Activated CD4-positive, alpha-beta T cell treated with anti-CD3 and anti-CD28 coated beads for 48 hours (primary cell): ENCODE measurements at regions not wholly inside any gene's neighbourhood (a gene's known extent, or its start where the extent isn't known, plus 50 kb on each side); places are given as distances from the start of the nearest gene placed in this dataset.

Source experiments
- DNase-seq: peaks from one replicate; pipeline ENCODE4 v3.0.0-alpha.2; 2020

GRCh38 chr2:177042311-177042710 is 170.3 kb upstream of the HNRNPA3 start:
- no peak for DNase-seq

GRCh38 chr2:177044671-177045070 is 167.9 kb upstream of the HNRNPA3 start:
- no peak for DNase-seq

GRCh38 chr2:177048981-177049380 is 163.6 kb upstream of the HNRNPA3 start:
- no peak for DNase-seq

- no peak for DNase-seq
Measured at GRCh38 chr2:177051278-177051677, 161.3 kb upstream of the HNRNPA3 start.

GRCh38 chr2:177052471-177052870 is 160.1 kb upstream of the HNRNPA3 start:
- DNase-seq: no peak

- DNase-seq: no peak
Measured at GRCh38 chr2:177053038-177053437, 159.6 kb upstream of the HNRNPA3 start.

DNA sequence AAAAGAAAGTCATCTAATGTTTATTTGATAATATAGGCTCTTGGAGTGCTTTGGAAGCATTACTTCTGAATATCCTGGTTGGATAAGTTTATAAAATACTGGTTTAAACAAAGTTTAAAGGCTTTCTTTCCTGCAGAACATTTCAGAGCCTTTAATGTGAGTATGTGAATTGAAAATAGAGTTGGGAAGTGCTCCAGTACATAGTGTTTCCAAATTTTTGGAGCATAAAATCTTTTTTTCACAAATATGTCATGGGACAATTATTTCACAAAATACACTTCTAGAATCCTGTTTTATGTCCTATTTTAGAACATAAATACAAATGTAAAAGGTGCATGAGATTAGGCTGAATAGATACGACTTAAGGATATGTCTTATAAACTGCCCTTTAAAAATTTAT is 158.9 kb upstream of the HNRNPA3 start:
- DNase-seq: no peak

GRCh38 chr2:177056481-177056929 is 156.1 kb upstream of the HNRNPA3 start:
- no peak for DNase-seq

DNA sequence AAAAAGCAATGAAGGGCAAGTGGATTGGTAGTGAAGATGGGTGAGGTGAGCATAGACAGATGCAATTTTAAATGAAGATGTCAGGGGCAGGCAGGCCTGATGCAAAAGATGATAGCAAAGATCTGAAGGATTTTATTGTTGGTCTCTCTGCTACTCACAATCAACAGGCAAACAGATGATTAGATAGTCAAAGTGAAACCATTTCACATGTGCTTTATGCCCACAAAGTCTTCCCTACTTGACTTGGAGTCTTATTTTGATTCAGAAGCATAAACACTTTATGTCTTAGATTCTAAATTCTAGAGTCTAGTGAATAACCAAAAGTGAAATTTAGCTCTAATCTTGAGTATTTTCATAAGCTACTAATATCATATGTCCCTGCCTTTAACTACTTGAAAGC is 153.8 kb upstream of the HNRNPA3 start:
- DNase-seq: no peak

DNA sequence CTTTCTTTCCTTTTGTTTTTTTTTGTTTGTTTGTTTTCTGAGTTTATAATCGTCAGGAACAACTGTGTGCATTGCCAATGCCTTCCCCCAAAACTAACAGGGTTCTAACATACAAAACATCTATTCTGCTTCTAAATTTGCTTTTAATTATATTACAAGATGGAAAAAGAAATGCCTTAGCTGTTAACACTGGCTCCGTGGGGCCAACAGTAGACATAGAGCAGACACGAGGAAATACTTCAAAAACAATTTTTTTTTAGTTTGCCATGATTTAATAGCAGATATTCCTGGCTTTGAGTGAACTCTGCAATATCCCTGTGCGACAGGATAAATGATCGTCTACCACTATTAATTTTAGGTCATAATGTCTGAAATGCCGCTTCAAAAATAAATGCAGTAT is 153.3 kb upstream of the HNRNPA3 start:
- DNase-seq: no peak

DNA sequence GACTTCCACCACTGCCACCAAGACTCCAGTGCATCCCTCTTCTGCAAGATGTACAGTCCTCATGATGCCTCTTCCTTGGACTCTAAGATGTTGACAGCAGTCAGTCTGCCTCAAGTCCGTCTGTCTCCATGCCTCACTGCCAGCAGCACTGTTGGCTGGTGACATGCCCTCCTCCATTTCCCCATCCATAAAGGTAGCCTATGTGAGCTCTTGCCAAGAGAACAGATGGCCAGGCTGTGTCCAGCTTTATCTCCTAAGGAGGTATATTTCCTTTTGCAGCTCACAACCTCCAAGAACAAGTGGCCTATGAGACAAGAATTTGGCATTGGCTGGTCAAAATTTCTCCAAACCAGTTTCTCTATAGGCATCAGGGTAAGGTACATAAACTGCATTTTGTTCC is 149.3 kb upstream of the HNRNPA3 start:
- DNase-seq: no peak

- DNase-seq: no peak
Measured at GRCh38 chr2:177064422-177064821, 148.2 kb upstream of the HNRNPA3 start.

DNA sequence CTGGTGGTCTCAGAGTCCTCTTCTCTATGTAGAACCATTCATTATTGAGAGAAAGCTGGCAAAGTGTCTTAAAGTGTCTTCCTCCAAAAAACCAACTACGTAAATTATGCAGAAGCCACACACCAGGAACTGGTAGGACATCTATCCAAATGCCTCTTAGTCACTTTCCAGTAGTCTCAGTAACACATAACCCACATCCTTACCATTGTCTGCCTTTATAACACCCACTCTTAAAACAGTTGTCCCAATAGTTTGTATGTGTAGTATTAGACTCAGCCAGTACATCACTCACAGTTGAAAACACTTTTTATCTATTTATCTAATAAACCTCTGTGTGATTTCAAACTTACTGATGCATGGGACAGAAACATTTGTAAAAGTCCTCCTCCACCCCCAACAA is 143.6 kb upstream of the HNRNPA3 start:
- no peak for DNase-seq

- no peak for DNase-seq
Measured at GRCh38 chr2:177072090-177072489, 140.5 kb upstream of the HNRNPA3 start.

DNA sequence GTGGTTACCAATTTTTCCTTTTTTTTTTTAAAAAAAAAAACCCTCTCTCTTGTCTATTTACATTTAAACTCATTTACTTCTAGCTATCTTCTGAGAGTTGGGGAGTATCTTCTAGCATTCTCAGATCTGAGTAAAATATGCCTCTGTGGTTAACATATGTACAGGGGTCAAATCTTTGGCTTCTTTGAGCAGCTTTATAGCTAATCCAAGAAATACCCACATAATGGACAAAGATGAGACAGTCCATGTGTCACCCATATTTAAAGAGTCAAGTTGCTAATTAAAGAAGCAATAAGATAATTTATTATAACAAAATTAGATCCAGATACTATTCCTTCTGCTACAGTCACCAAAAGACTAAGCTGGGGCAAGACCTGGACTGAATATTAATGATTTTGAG is 139.0 kb upstream of the HNRNPA3 start:
- no peak for DNase-seq

DNA sequence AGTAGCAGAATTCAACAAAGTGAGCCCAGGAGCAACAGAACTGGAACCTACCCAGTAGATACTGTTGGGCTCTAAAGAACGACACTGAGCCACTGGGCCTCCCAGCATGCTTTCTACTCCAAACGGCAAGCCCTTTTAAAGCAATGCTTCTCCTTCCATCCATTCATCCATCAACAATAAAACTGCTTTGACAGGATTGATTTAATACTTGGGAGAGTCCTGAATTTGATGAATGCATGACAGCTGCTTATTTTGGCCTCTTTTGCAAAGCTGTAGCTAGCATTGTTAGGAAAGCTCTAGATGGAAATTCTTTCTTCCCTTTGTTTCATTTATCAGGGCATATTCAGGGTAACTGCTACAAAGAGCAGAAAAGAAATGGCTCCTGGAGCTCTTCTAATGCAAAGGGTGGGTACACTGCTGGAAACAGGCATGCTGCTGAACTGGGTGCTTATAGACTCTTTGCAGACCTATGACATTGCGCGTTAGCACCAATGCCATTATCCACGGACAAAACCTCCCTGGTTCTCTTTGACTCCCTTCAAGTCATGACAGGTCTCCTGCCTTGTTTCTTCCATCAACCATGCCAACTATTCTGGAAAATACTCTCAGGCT is 138.4 kb upstream of the HNRNPA3 start:
- DNase-seq: no peak

- no peak for DNase-seq
Measured at GRCh38 chr2:177075254-177075653, 137.3 kb upstream of the HNRNPA3 start.

DNA sequence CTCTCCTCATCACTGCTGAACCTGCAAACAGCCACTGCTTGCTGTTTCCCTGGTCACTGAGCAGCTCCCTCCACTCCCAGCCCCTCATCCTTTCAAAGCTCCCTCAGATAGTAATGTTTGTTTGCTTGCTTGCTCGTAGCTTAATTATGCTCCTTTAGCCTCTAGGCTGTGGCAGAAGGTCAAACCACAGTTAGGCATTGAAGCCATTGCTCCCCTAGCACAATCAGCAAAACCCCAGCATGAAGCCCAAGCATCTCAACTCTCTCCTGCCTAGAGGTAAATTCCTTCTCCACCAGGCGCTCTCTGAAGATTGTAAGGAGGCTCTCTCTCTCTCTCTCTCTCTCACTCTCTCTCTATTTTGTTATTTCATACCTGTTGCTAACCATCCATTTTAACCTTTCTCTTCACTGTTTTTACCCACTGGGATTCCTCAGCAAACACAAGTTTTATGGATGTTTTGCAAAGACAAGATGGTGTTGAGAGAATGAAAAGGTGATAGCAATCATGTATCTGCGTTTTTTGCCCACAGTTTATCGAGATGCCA is 135.9 kb upstream of the HNRNPA3 start:
- DNase-seq: no peak

GRCh38 chr2:177077778-177078177 is 134.8 kb upstream of the HNRNPA3 start:
- no peak for DNase-seq

DNA sequence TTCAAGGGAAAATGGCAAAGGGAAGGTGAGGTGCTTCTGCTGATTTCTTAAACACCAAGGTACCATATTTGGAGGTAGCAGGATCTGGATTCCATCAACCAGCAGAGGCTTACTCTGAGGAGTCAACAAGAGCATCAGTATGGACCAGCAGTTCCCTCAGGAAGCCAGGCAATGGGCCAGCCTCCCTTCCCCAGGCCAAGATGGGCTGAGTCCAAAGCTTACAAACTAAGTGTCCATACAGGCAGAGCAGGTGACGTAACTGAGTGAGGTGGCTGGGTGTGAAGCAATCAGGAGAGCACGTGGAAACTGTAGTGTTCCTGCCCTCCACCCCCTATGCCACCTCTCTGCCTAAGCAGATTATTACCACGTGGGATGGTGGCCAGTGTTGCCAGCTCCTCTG is 134.2 kb upstream of the HNRNPA3 start:
- no peak for DNase-seq

GRCh38 chr2:177078855-177079254 is 133.7 kb upstream of the HNRNPA3 start:
- DNase-seq: no peak

DNA sequence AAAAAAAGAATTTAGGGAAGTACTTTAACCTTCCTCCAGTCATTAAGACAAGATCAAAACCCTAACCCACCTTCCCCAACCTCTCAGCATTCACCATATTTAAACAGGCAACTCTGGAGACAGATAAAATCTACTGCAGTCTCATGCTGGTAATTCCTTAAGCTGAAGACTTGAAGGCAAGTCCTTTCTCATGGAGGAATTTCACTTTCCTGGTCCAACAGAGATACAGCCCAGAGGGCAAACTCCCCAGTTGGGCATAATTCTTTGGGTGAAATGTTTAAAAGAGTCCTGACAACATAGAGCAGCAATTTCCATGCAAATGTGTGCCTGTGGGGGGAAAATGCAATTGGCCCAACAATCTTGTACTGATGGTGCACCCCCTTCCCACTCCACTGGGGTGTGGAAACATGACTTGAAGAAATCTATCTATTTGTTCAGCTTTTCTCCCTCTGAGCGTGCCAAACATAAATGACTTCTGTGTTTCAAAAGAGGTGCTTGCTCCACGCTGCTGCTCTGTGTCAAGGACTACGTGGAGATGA is 131.8 kb upstream of the HNRNPA3 start:
- DNase-seq: no peak

DNA sequence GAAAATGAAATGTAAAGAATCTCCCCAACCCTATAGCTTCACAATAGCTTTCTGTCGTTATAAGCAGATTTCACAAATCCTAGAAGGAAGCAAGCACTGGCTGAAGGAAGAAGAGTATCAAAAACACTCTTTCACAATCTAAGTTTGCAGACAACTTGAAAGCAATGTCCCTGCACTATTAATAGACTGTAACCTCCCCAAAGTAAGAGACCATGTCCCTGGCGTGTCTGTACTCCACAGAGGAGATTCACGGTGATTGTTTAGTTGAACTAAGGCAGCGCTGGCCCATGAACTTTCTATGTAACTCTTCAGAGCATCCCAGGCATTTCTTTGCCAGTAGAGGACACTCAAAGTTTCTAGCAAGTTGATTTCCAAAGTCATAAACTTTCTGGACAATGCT is 128.0 kb upstream of the HNRNPA3 start:
- DNase-seq: no peak

- no peak for DNase-seq
Measured at GRCh38 chr2:177088529-177088928, 124.1 kb upstream of the HNRNPA3 start.

DNA sequence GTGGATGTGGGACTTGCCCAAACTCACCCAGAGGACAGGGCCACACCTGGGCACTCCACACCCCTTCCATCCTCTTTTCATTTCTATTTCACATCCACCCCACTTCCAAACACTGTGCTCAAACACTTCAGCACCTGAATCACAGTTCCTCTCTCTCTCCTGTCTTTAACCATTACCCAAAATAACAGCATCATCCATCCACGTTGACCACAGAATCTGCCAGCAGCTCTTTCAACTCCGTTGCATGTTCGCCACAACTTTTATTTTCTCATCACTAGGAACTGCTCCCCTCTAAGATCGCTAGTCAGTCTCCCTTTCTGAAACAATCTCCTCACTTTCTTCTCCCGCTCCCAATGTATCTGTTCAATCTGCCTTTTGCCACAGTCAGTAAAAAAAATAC is 121.6 kb upstream of the HNRNPA3 start:
- DNase-seq: no peak
